Naive thymus-derived CD4-positive, alpha-beta T cell (primary cell): ENCODE measurements at regions not wholly inside any gene's neighbourhood (a gene's known extent, or its start where the extent isn't known, plus 50 kb on each side); places are given as distances from the start of the nearest gene placed in this dataset.

ENCODE experiments used
- ATAC-seq: fragments of 150-1000 bp; cut with Tn5 transposase; 2 replicates; pipeline ENCODE4 v1.10.0; 2021; ENCODE audit warnings: mild to moderate bottlenecking, moderate library complexity
- CTCF ChIA-PET: fragments of 350-600 bp; sonication (Branson Sonifier 250); formaldehyde crosslinking; loops from one replicate; lab custom pipeline; 2021; ENCODE audit warnings: antibody characterized with exemption; lab: Charles Lee
- POLR2A ChIA-PET: fragments of 350-600 bp; sonication (Branson Sonifier 250); formaldehyde crosslinking; loops from one replicate; lab custom pipeline; 2021; ENCODE audit warnings: antibody characterized with exemption, inconsistent platforms; lab: Charles Lee
- DNase-seq, 9 donors: peaks; one replicate each; pipeline versions ENCODE4 v3.0.0 to v3.0.0-alpha.2; 2020 to 2022; ENCODE audit warnings: mixed read lengths in 1 of 9
- H3K27ac ChIP-seq: one replicate; pipeline ENCODE4 v1.7.0; 2013; ENCODE audit warnings: mild to moderate bottlenecking, low read depth, low read length, moderate library complexity
- H3K27me3 ChIP-seq, 2 donors: one replicate each; pipeline ENCODE4 v1.7.0; 2013; ENCODE audit warnings: low read length in 2 of 2, mild to moderate bottlenecking in 2 of 2, moderate library complexity in 2 of 2; ENCODE audit not compliant: control insufficient read depth in 2 of 2, insufficient read depth in 2 of 2
- H3K36me3 ChIP-seq, 3 experiments: 1 replicate in 2 of 3; 2 replicates in 1 of 3; pipeline ENCODE4 v1.7.0; 2013; ENCODE audit warnings: low read length in 3 of 3, mild to moderate bottlenecking in 3 of 3, moderate library complexity in 1 of 3; ENCODE audit not compliant: insufficient read depth in 3 of 3, control insufficient read depth in 2 of 3
- H3K4me1 ChIP-seq, 2 donors: one replicate each; pipeline ENCODE4 v1.7.0; 2013; ENCODE audit warnings: low read length in 2 of 2, mild to moderate bottlenecking in 2 of 2, moderate library complexity in 1 of 2; ENCODE audit not compliant: control insufficient read depth in 2 of 2, insufficient read depth in 2 of 2
- H3K4me3 ChIP-seq: 2 replicates; pipeline ENCODE4 v1.7.0; 2013; ENCODE audit warnings: mild to moderate bottlenecking, low read length
- H3K9me3 ChIP-seq, 3 experiments: 1 replicate in 2 of 3; 2 replicates in 1 of 3; pipeline ENCODE4 v1.7.0; 2013; ENCODE audit warnings: low read length in 3 of 3; ENCODE audit not compliant: control insufficient read depth in 2 of 3
- H3K27ac Mint-ChIP-seq, 9 donors: one replicate each; pipeline ENCODE4 v1.8.0; 2020 to 2022; ENCODE audit warnings: mixed read lengths in 9 of 9, mild to moderate bottlenecking in 8 of 9, moderate library complexity in 5 of 9, inconsistent platforms in 2 of 9
- H3K27me3 Mint-ChIP-seq, 5 donors: one replicate each; pipeline ENCODE4 v1.8.0; 2021 to 2022; ENCODE audit warnings: mixed read lengths in 5 of 5, mild to moderate bottlenecking in 1 of 5
- H3K36me3 Mint-ChIP-seq, 5 donors: one replicate each; pipeline ENCODE4 v1.8.0; 2020 to 2022; ENCODE audit warnings: mixed read lengths in 5 of 5, mild to moderate bottlenecking in 3 of 5, inconsistent platforms in 1 of 5
- H3K4me1 Mint-ChIP-seq, 7 donors: one replicate each; pipeline ENCODE4 v1.8.0; 2020 to 2022; ENCODE audit warnings: mixed read lengths in 7 of 7, mild to moderate bottlenecking in 3 of 7, inconsistent platforms in 1 of 7
- H3K4me3 Mint-ChIP-seq, 10 donors: one replicate each; pipeline ENCODE4 v1.8.0; 2020 to 2022; ENCODE audit warnings: mild to moderate bottlenecking in 10 of 10, mixed read lengths in 10 of 10, moderate library complexity in 6 of 10, inconsistent platforms in 2 of 10
- H3K9me3 Mint-ChIP-seq, 11 donors: one replicate each; pipeline ENCODE4 v1.8.0; 2020 to 2022; ENCODE audit warnings: mixed read lengths in 11 of 11, mild to moderate bottlenecking in 4 of 11, inconsistent platforms in 1 of 11, moderate library complexity in 1 of 11
- intact Hi-C, 2 donors: fragments of 100-400 bp; cut with micrococcal nuclease; formaldehyde crosslinking; loops; one replicate each; pipeline ENCODE4 v1.15.1; 2023

- H3K27me3 Mint-ChIP-seq = peaks cover 14 to 39% (median 31%) of the 10 kb centered on the region in 5 donors
- no peaks in the 10 kb centered on the region for H3K36me3 Mint-ChIP-seq
- H3K9me3 Mint-ChIP-seq = peaks cover 0 to 3% (median 0%) of the 10 kb centered on the region in 11 donors
- H3K27ac Mint-ChIP-seq = no peak overlapping the region
- intact Hi-C loops = no loop called here
- H3K4me3 Mint-ChIP-seq = no peak overlapping the region
- Histone ChIP-seq H3K4me1 (no peaks in the 10 kb centered on the region), H3K27ac (no peak overlapping the region), H3K36me3 (no peaks in the 10 kb centered on the region), H3K9me3 (no peaks in the 10 kb centered on the region), H3K27me3 (peaks cover 0 to 3% of the 10 kb centered on the region in 2 donors), H3K4me3 (no peak overlapping the region)
- DNase-seq = no peak
- ChIA-PET CTCF (no interaction called here), POLR2A (no interaction called here)
- ATAC-seq = no peak
- no peaks in the 10 kb centered on the region for H3K4me1 Mint-ChIP-seq
Observed at GRCh38 chr15:61701455-61701854, 358.8 kb downstream of the VPS13C start.

- Mint-ChIP-seq H3K27me3 (peaks cover 14 to 42% (median 31%) of the 10 kb centered on the region in 5 donors), H3K27ac (no peak overlapping the region), H3K9me3 (peaks cover 0 to 3% (median 0%) of the 10 kb centered on the region in 11 donors), H3K4me1 (no peaks in the 10 kb centered on the region), H3K4me3 (no peak overlapping the region), H3K36me3 (no peaks in the 10 kb centered on the region)
- Histone ChIP-seq H3K27me3 (peaks cover 0 to 3% of the 10 kb centered on the region in 2 donors), H3K9me3 (no peaks in the 10 kb centered on the region), H3K27ac (no peak overlapping the region), H3K36me3 (no peaks in the 10 kb centered on the region), H3K4me1 (no peaks in the 10 kb centered on the region), H3K4me3 (no peak overlapping the region)
- CTCF ChIA-PET = no interaction called here
- no peak for ATAC-seq
- POLR2A ChIA-PET = no interaction called here
- no peak for DNase-seq
- intact Hi-C loops = no loop called here
Observed at GRCh38 chr15:61700803-61701202, 359.4 kb downstream of the VPS13C start.

- Histone ChIP-seq H3K4me1 (no peaks in the 10 kb centered on the region), H3K27me3 (no peaks in the 10 kb centered on the region), H3K27ac (no peak overlapping the region), H3K36me3 (no peaks in the 10 kb centered on the region), H3K4me3 (no peak overlapping the region), H3K9me3 (no peaks in the 10 kb centered on the region)
- H3K4me3 Mint-ChIP-seq = no peak overlapping the region
- DNase-seq (no peak), ATAC-seq (no peak)
- H3K27me3 Mint-ChIP-seq = peaks cover 9 to 48% (median 27%) of the 10 kb centered on the region in 5 donors
- no peaks in the 10 kb centered on the region for H3K9me3 Mint-ChIP-seq
- CTCF ChIA-PET = no interaction called here
- POLR2A ChIA-PET = no interaction called here
- H3K4me1 Mint-ChIP-seq = no peaks in the 10 kb centered on the region
- H3K27ac Mint-ChIP-seq = no peak overlapping the region
- no peaks in the 10 kb centered on the region for H3K36me3 Mint-ChIP-seq
- intact Hi-C loops = no loop called here
Observed at GRCh38 chr15:61697796-61698195, 362.5 kb downstream of the VPS13C start.

GRCh38 chr15:61689067-61689466 lies 371.2 kb downstream of the VPS13C start:
- H3K4me1 ChIP-seq = no peaks in the 10 kb centered on the region
- DNase-seq = no peak
- no peaks in the 10 kb centered on the region for H3K27me3 ChIP-seq
- Mint-ChIP-seq H3K27ac (no peak overlapping the region), H3K27me3 (peaks cover 0 to 28% (median 18%) of the 10 kb centered on the region in 5 donors), H3K9me3 (peaks cover 0 to 5% (median 0%) of the 10 kb centered on the region in 11 donors), H3K4me1 (no peaks in the 10 kb centered on the region), H3K36me3 (no peaks in the 10 kb centered on the region), H3K4me3 (no peak overlapping the region)
- intact Hi-C loops = no loop called here
- no peaks in the 10 kb centered on the region for H3K9me3 ChIP-seq
- CTCF ChIA-PET = no interaction called here
- no peak overlapping the region for H3K4me3 ChIP-seq
- POLR2A ChIA-PET = no interaction called here
- no peak overlapping the region for H3K27ac ChIP-seq
- H3K36me3 ChIP-seq = no peaks in the 10 kb centered on the region
- ATAC-seq = no peak

- Mint-ChIP-seq H3K9me3 (peaks cover 0 to 5% (median 0%) of the 10 kb centered on the region in 11 donors), H3K27me3 (peaks cover 0 to 20% (median 17%) of the 10 kb centered on the region in 5 donors), H3K27ac (no peak overlapping the region), H3K4me3 (no peak overlapping the region), H3K36me3 (no peaks in the 10 kb centered on the region), H3K4me1 (no peaks in the 10 kb centered on the region)
- DNase-seq = no peak
- no peaks in the 10 kb centered on the region for H3K9me3 ChIP-seq
- H3K4me1 ChIP-seq = no peaks in the 10 kb centered on the region
- H3K36me3 ChIP-seq = no peaks in the 10 kb centered on the region
- ATAC-seq = no peak
- ChIA-PET POLR2A (no interaction called here), CTCF (no interaction called here)
- no peak overlapping the region for H3K4me3 ChIP-seq
- H3K27me3 ChIP-seq = no peaks in the 10 kb centered on the region
- H3K27ac ChIP-seq = no peak overlapping the region
- intact Hi-C loops = no loop called here
Observed at GRCh38 chr15:61687651-61688050, 372.6 kb downstream of the VPS13C start.

- Mint-ChIP-seq H3K36me3 (no peaks in the 10 kb centered on the region), H3K9me3 (peaks cover 0 to 5% (median 0%) of the 10 kb centered on the region in 11 donors), H3K4me3 (no peak overlapping the region), H3K27ac (no peak overlapping the region), H3K4me1 (no peaks in the 10 kb centered on the region), H3K27me3 (peaks cover under 1 to 20% (median 15%) of the 10 kb centered on the region in 5 donors)
- Histone ChIP-seq H3K4me3 (no peak overlapping the region), H3K27me3 (no peaks in the 10 kb centered on the region), H3K36me3 (no peaks in the 10 kb centered on the region), H3K27ac (no peak overlapping the region), H3K4me1 (no peaks in the 10 kb centered on the region), H3K9me3 (no peaks in the 10 kb centered on the region)
- ChIA-PET POLR2A (no interaction called here), CTCF (no interaction called here)
- ATAC-seq = no peak
- DNase-seq = no peak
- intact Hi-C loops = no loop called here
Observed at GRCh38 chr15:61687124-61687523, 373.1 kb downstream of the VPS13C start.

GRCh38 chr15:61685971-61686370 lies 374.3 kb downstream of the VPS13C start:
- Histone ChIP-seq H3K36me3 (no peaks in the 10 kb centered on the region), H3K4me1 (no peaks in the 10 kb centered on the region), H3K27me3 (no peaks in the 10 kb centered on the region), H3K4me3 (no peak overlapping the region), H3K9me3 (no peaks in the 10 kb centered on the region), H3K27ac (no peak overlapping the region)
- H3K27ac Mint-ChIP-seq = no peak overlapping the region
- H3K36me3 Mint-ChIP-seq = no peaks in the 10 kb centered on the region
- no peak overlapping the region for H3K4me3 Mint-ChIP-seq
- H3K27me3 Mint-ChIP-seq = peaks cover 12 to 22% (median 15%) of the 10 kb centered on the region in 5 donors
- DNase-seq = no peak
- intact Hi-C loops = no loop called here
- H3K9me3 Mint-ChIP-seq = peaks cover 0 to 5% (median 0%) of the 10 kb centered on the region in 11 donors
- ATAC-seq = no peak
- ChIA-PET CTCF (no interaction called here), POLR2A (no interaction called here)
- peaks cover 0 to under 1% (median 0%) of the 10 kb centered on the region in 7 donors for H3K4me1 Mint-ChIP-seq
